ENCODE measurements at regions not wholly inside any gene's neighbourhood (a gene's known extent, or its start where the extent isn't known, plus 50 kb on each side); places are given as distances from the start of the nearest gene placed in this dataset.

GRCh38 chr2:223418131-223418530 lies 184.0 kb downstream of the SCG2 start:
- H2BK5ac ChIP-seq (ENCODE audit: low read depth, low read length, poor library complexity, severe bottlenecking): no peak overlapping the region
- dilution Hi-C loops (cut with HindIII; ENCODE audit: low sequenced_read_pairs, unreplicated experiment) (no loop called here), in situ Hi-C loops (cut with MboI; ENCODE audit: low sequenced_read_pairs) (no loop called here), intact Hi-C loops (cut with micrococcal nuclease) (no loop called here)
- H3K56ac ChIP-seq (ENCODE audit: extremely low read depth, insufficient read depth, low read length): no peak overlapping the region
- POLR2A ChIA-PET (ENCODE audit: unreplicated experiment): no interaction called here
- CTCF ChIA-PET: no interaction called here
- no peak overlapping the region for H3K4me3 ChIP-seq (ENCODE audit: insufficient read depth, low read depth, low read length)
- DNase-seq: no peak
- H3K79me1 ChIP-seq (ENCODE audit: low read depth in 1 of 2, low read length in 2 of 2): no peaks in the 10 kb centered on the region
- no peaks in the 10 kb centered on the region for H4K20me1 ChIP-seq (ENCODE audit: insufficient read depth, low read length)
- H3K4me2 ChIP-seq (ENCODE audit: low read depth, low read length): no peak overlapping the region
- H4K5ac ChIP-seq (ENCODE audit: low read depth, low read length): no peak overlapping the region
- WGBS, 2 experiments (ENCODE audit: extremely low coverage in 2 of 2, insufficient read length in 1 of 2): no CpG with 5 or more reads among the region's 6 CpGs
- H3K23ac ChIP-seq (ENCODE audit: low read depth, low read length): no peak overlapping the region
- H2AK5ac ChIP-seq (ENCODE audit: low read depth, low read length): no peak overlapping the region
- H2AK9ac ChIP-seq (replicated peaks; ENCODE audit: low read depth, low read length, poor library complexity): no peak overlapping the region
- H3K4ac ChIP-seq (ENCODE audit: low read depth, low read length): no peak overlapping the region
- no peak overlapping the region for H2BK15ac ChIP-seq (ENCODE audit: low read depth, low read length)
- no TSS peak for BruUV-seq (replicated peaks)
- H4K8ac ChIP-seq (ENCODE audit: low read depth in 2 of 2, low read length in 2 of 2): no peak overlapping the region
- H3K36me3 ChIP-seq (ENCODE audit: control insufficient read depth, insufficient read depth, low read length): no peaks in the 10 kb centered on the region
- H3K9ac ChIP-seq (ENCODE audit: low read depth, low read length): no peak overlapping the region
- no peaks in the 10 kb centered on the region; the same call in 1 of the 2 replicates for H3K27me3 ChIP-seq (ENCODE audit: control insufficient read depth, insufficient read depth, low read length)
- no peak overlapping the region for H4K91ac ChIP-seq (ENCODE audit: insufficient read depth, low read depth, low read length)
- no peak overlapping the region for H2BK20ac ChIP-seq (ENCODE audit: low read depth, low read length)
- H3K18ac ChIP-seq (ENCODE audit: low read depth, low read length): no peak overlapping the region
- H3K27ac ChIP-seq (ENCODE audit: insufficient read depth, low read length): no peak overlapping the region
- no peak for ATAC-seq (ENCODE audit: low read depth)
- no peak overlapping the region for H3K14ac ChIP-seq (replicated peaks; ENCODE audit: low read depth, low read length)
- H3K9me1 ChIP-seq (ENCODE audit: insufficient read depth, low read length): no peaks in the 10 kb centered on the region
- no peaks in the 10 kb centered on the region for H3K9me3 ChIP-seq (ENCODE audit: control insufficient read depth, insufficient read depth, low read length)
- no peak overlapping the region for H2AFZ ChIP-seq (replicated peaks; ENCODE audit: low read length, poor library complexity)
- H2BK120ac ChIP-seq (ENCODE audit: low read depth, low read length): no peak overlapping the region
- H3K4me1 ChIP-seq (ENCODE audit: control insufficient read depth, insufficient read depth, low read length): no peaks in the 10 kb centered on the region
- TF ChIP-seq NFE2L2 (IDR thresholded peaks at IDR 0.05; ENCODE audit: low read depth, low read length) (no peak), CTCF (conservative IDR thresholded peaks at IDR 0.05; ENCODE audit: low read depth, low read length) (no peak), MAZ (IDR thresholded peaks at IDR 0.05; ENCODE audit: borderline replicate concordance, low read depth, low read length) (no peak), FOS (IDR thresholded peaks at IDR 0.05; ENCODE audit: low read depth, low read length) (no peak)

All from IMR-90 (cell line).